Naive thymus-derived CD4-positive, alpha-beta T cell (primary cell): ENCODE measurements at regions not wholly inside any gene's neighbourhood (a gene's known extent, or its start where the extent isn't known, plus 50 kb on each side); places are given as distances from the start of the nearest gene placed in this dataset.
"Not testable (repeated sequence)": the region's sequence is repeated elsewhere in the genome, so short reads cannot be mapped to it uniquely, and the experiment has no call there.

Experiments
- ATAC-seq: fragments of 150-1000 bp; cut with Tn5 transposase; 2 replicates; pipeline ENCODE4 v1.10.0; 2021; ENCODE audit warnings: mild to moderate bottlenecking, moderate library complexity
- CTCF ChIA-PET: fragments of 350-600 bp; sonication (Branson Sonifier 250); formaldehyde crosslinking; loops from one replicate; lab custom pipeline; 2021; ENCODE audit warnings: antibody characterized with exemption; lab: Charles Lee
- POLR2A ChIA-PET: fragments of 350-600 bp; sonication (Branson Sonifier 250); formaldehyde crosslinking; loops from one replicate; lab custom pipeline; 2021; ENCODE audit warnings: antibody characterized with exemption, inconsistent platforms; lab: Charles Lee
- DNase-seq, 9 donors: peaks; one replicate each; pipeline versions ENCODE4 v3.0.0 to v3.0.0-alpha.2; 2020 to 2022; ENCODE audit warnings: mixed read lengths in 1 of 9
- H3K27ac ChIP-seq: one replicate; pipeline ENCODE4 v1.7.0; 2013; ENCODE audit warnings: mild to moderate bottlenecking, low read depth, low read length, moderate library complexity
- H3K27me3 ChIP-seq, 2 donors: one replicate each; pipeline ENCODE4 v1.7.0; 2013; ENCODE audit warnings: low read length in 2 of 2, mild to moderate bottlenecking in 2 of 2, moderate library complexity in 2 of 2; ENCODE audit not compliant: control insufficient read depth in 2 of 2, insufficient read depth in 2 of 2
- H3K36me3 ChIP-seq, 3 experiments: 1 replicate in 2 of 3; 2 replicates in 1 of 3; pipeline ENCODE4 v1.7.0; 2013; ENCODE audit warnings: low read length in 3 of 3, mild to moderate bottlenecking in 3 of 3, moderate library complexity in 1 of 3; ENCODE audit not compliant: insufficient read depth in 3 of 3, control insufficient read depth in 2 of 3
- H3K4me1 ChIP-seq, 2 donors: one replicate each; pipeline ENCODE4 v1.7.0; 2013; ENCODE audit warnings: low read length in 2 of 2, mild to moderate bottlenecking in 2 of 2, moderate library complexity in 1 of 2; ENCODE audit not compliant: control insufficient read depth in 2 of 2, insufficient read depth in 2 of 2
- H3K4me3 ChIP-seq: 2 replicates; pipeline ENCODE4 v1.7.0; 2013; ENCODE audit warnings: mild to moderate bottlenecking, low read length
- H3K9me3 ChIP-seq, 3 experiments: 1 replicate in 2 of 3; 2 replicates in 1 of 3; pipeline ENCODE4 v1.7.0; 2013; ENCODE audit warnings: low read length in 3 of 3; ENCODE audit not compliant: control insufficient read depth in 2 of 3
- H3K27ac Mint-ChIP-seq, 9 donors: one replicate each; pipeline ENCODE4 v1.8.0; 2020 to 2022; ENCODE audit warnings: mixed read lengths in 9 of 9, mild to moderate bottlenecking in 8 of 9, moderate library complexity in 5 of 9, inconsistent platforms in 2 of 9
- H3K27me3 Mint-ChIP-seq, 5 donors: one replicate each; pipeline ENCODE4 v1.8.0; 2021 to 2022; ENCODE audit warnings: mixed read lengths in 5 of 5, mild to moderate bottlenecking in 1 of 5
- H3K36me3 Mint-ChIP-seq, 5 donors: one replicate each; pipeline ENCODE4 v1.8.0; 2020 to 2022; ENCODE audit warnings: mixed read lengths in 5 of 5, mild to moderate bottlenecking in 3 of 5, inconsistent platforms in 1 of 5
- H3K4me1 Mint-ChIP-seq, 7 donors: one replicate each; pipeline ENCODE4 v1.8.0; 2020 to 2022; ENCODE audit warnings: mixed read lengths in 7 of 7, mild to moderate bottlenecking in 3 of 7, inconsistent platforms in 1 of 7
- H3K4me3 Mint-ChIP-seq, 10 donors: one replicate each; pipeline ENCODE4 v1.8.0; 2020 to 2022; ENCODE audit warnings: mild to moderate bottlenecking in 10 of 10, mixed read lengths in 10 of 10, moderate library complexity in 6 of 10, inconsistent platforms in 2 of 10
- H3K9me3 Mint-ChIP-seq, 11 donors: one replicate each; pipeline ENCODE4 v1.8.0; 2020 to 2022; ENCODE audit warnings: mixed read lengths in 11 of 11, mild to moderate bottlenecking in 4 of 11, inconsistent platforms in 1 of 11, moderate library complexity in 1 of 11
- intact Hi-C, 2 donors: fragments of 100-400 bp; cut with micrococcal nuclease; formaldehyde crosslinking; loops; one replicate each; pipeline ENCODE4 v1.15.1; 2023

- POLR2A ChIA-PET, result no interaction called here
- intact Hi-C loops, result no loop called here
- Mint-ChIP-seq H3K36me3 (no peaks in the 10 kb centered on the region), H3K27me3 (peaks cover 0 to 4% (median 0%) of the 10 kb centered on the region in 5 donors), H3K4me3 (no peak overlapping the region), H3K9me3 (peaks cover 0 to 14% (median 0%) of the 10 kb centered on the region in 11 donors), H3K27ac (no peak overlapping the region), H3K4me1 (no peaks in the 10 kb centered on the region)
- DNase-seq (no peak), ATAC-seq (no peak)
- no peaks in the 10 kb centered on the region for H3K9me3 ChIP-seq
- H3K4me3 ChIP-seq, result no peak overlapping the region
- CTCF ChIA-PET, result no interaction called here
- H3K4me1 ChIP-seq, result no peaks in the 10 kb centered on the region
- H3K36me3 ChIP-seq, result no peaks in the 10 kb centered on the region
- H3K27ac ChIP-seq, result no peak overlapping the region
- no peaks in the 10 kb centered on the region for H3K27me3 ChIP-seq
These were observed 266.3 kb upstream of the PRKD1 start for GRCh38 chr14:30193845-30194501.

- Mint-ChIP-seq H3K27ac (no peak overlapping the region), H3K9me3 (peaks cover 0 to 10% (median 0%) of the 10 kb centered on the region in 11 donors), H3K27me3 (peaks cover 0 to 4% (median 0%) of the 10 kb centered on the region in 5 donors), H3K36me3 (no peaks in the 10 kb centered on the region), H3K4me3 (no peak overlapping the region), H3K4me1 (no peaks in the 10 kb centered on the region)
- Histone ChIP-seq H3K27ac (no peak overlapping the region), H3K4me3 (no peak overlapping the region), H3K36me3 (no peaks in the 10 kb centered on the region), H3K27me3 (no peaks in the 10 kb centered on the region), H3K9me3 (no peaks in the 10 kb centered on the region), H3K4me1 (no peaks in the 10 kb centered on the region)
- intact Hi-C loops, result no loop called here
- DNase-seq, result no peak
- ChIA-PET POLR2A (no interaction called here), CTCF (no interaction called here)
- no peak for ATAC-seq
These were observed 267.1 kb upstream of the PRKD1 start for GRCh38 chr14:30194741-30195148.

DNA sequence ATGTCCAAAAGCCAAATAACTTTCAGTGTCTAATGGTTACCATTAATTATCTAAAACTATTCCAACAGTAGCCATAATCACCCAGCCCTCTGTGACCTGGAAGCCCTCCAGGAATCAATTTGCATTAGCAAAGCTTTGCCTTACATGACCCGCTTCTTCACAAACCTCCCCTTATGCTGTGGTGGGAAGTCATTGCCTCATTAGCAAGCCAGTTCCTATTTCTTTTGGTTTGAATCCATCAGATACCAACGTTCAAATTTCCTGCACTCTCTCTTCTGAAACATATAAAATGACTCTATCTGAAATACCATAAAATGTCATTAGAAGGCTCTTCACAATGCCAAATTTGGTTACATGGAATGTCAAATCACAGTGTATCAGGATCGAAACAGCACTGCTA, 268.3 kb upstream of the PRKD1 start:
- ChIA-PET CTCF (no interaction called here), POLR2A (no interaction called here)
- Histone ChIP-seq H3K27me3 (no peaks in the 10 kb centered on the region), H3K4me1 (no peaks in the 10 kb centered on the region), H3K9me3 (no peaks in the 10 kb centered on the region), H3K27ac (no peak overlapping the region), H3K4me3 (no peak overlapping the region), H3K36me3 (no peaks in the 10 kb centered on the region)
- Mint-ChIP-seq H3K4me1 (no peaks in the 10 kb centered on the region), H3K27me3 (peaks cover 0 to 4% (median 0%) of the 10 kb centered on the region in 5 donors), H3K4me3 (no peak overlapping the region), H3K27ac (no peak overlapping the region), H3K36me3 (no peaks in the 10 kb centered on the region), H3K9me3 (peaks cover 0 to 10% (median 0%) of the 10 kb centered on the region in 11 donors)
- ATAC-seq (no peak), DNase-seq (no peak)
- intact Hi-C loops, result no loop called here

DNA sequence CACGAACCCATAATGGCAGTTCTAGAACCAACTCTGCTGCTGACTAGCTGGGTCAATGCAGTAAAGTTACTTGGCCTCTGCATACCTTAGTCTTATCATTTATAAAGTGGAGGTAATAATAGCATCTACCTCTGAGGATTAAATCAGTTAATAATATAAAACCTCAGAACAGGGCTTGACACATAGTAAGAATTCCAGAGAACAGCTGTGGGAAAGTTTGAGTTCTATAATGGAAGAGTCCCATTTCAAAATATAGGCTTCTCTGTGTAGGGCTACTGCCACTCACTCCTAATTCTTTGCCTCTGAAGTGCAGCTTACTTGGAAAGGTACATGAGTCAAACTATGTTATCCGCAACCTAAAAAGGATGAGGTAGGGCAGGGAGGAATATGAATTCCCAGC, 269.2 kb upstream of the PRKD1 start:
- ChIA-PET CTCF (no interaction called here), POLR2A (no interaction called here)
- no peaks in the 10 kb centered on the region for H3K4me1 ChIP-seq
- H3K36me3 Mint-ChIP-seq, result no peaks in the 10 kb centered on the region
- no peak for ATAC-seq
- no peaks in the 10 kb centered on the region for H3K36me3 ChIP-seq
- H3K4me3 Mint-ChIP-seq, result no peak overlapping the region
- peaks cover 0 to 10% (median 0%) of the 10 kb centered on the region in 11 donors for H3K9me3 Mint-ChIP-seq
- H3K27ac ChIP-seq, result no peak overlapping the region
- no peaks in the 10 kb centered on the region for H3K27me3 ChIP-seq
- H3K9me3 ChIP-seq, result no peaks in the 10 kb centered on the region
- intact Hi-C loops, result no loop called here
- H3K4me1 Mint-ChIP-seq, result no peaks in the 10 kb centered on the region
- H3K27ac Mint-ChIP-seq, result no peak overlapping the region
- H3K27me3 Mint-ChIP-seq, result no peaks in the 10 kb centered on the region
- DNase-seq, result no peak
- H3K4me3 ChIP-seq, result no peak overlapping the region

DNA sequence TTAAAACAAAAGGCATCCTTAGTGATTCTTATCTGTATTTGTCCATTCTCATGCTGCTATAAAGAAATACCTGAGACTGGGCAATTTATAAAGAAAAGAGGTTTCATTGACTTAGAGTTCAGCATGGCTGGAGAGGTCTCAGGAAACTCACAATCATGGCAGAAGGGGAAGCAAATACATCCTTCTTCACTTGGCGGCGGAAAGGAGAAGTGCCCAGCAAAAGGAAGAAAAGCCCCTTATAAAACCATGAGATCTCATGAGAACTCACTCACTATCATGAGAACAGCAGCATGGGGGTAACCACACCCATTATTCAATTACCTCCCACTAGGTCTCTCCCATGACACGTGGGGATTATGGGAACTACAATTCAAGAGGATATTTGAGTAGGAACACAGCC, 271.1 kb upstream of the PRKD1 start:
- H3K4me3 Mint-ChIP-seq, H3K27me3 ChIP-seq, H3K27me3 Mint-ChIP-seq, H3K9me3 ChIP-seq, H3K9me3 Mint-ChIP-seq, DNase-seq, H3K27ac Mint-ChIP-seq, H3K4me1 Mint-ChIP-seq, H3K36me3 ChIP-seq, POLR2A ChIA-PET, H3K4me1 ChIP-seq, intact Hi-C loops, H3K4me3 ChIP-seq, H3K27ac ChIP-seq, CTCF ChIA-PET, ATAC-seq, H3K36me3 Mint-ChIP-seq: not testable (repeated sequence)

GRCh38 chr14:30204431-30204980, 276.9 kb upstream of the PRKD1 start:
- Histone ChIP-seq H3K4me3 (no peak overlapping the region), H3K27me3 (no peaks in the 10 kb centered on the region), H3K4me1 (no peaks in the 10 kb centered on the region), H3K27ac (no peak overlapping the region), H3K36me3 (no peaks in the 10 kb centered on the region), H3K9me3 (no peaks in the 10 kb centered on the region)
- H3K4me1 Mint-ChIP-seq, result no peaks in the 10 kb centered on the region
- ATAC-seq (no peak), DNase-seq (no peak)
- H3K27ac Mint-ChIP-seq, result no peak overlapping the region
- H3K36me3 Mint-ChIP-seq, result no peaks in the 10 kb centered on the region
- H3K27me3 Mint-ChIP-seq, result no peaks in the 10 kb centered on the region
- ChIA-PET CTCF (no interaction called here), POLR2A (no interaction called here)
- intact Hi-C loops, result no loop called here
- peaks cover 0 to 3% (median 0%) of the 10 kb centered on the region in 11 donors for H3K9me3 Mint-ChIP-seq
- H3K4me3 Mint-ChIP-seq, result no peak overlapping the region

DNA sequence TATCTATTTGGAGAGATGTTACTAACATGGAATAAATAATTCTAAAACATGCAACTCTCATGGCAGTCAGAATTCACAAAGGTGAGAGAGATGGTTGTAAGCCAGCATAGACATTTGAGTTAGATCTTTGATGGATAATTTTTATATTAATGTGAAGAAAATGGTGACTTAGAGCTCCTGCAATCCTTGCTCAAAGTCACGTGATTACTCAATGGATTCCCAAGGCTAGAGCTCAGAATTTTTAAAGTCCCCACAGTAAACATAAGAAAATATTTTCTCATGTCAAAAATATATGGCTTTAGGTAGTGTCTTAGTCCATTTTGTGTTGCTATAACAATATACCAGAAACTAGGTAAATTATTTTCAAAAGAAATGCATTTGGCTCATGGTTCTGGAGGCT, 281.5 kb upstream of the PRKD1 start:
- Mint-ChIP-seq H3K27ac (no peak overlapping the region), H3K4me3 (no peak overlapping the region), H3K36me3 (no peaks in the 10 kb centered on the region), H3K4me1 (no peaks in the 10 kb centered on the region), H3K27me3 (no peaks in the 10 kb centered on the region), H3K9me3 (peaks cover 0 to 2% (median 0%) of the 10 kb centered on the region in 11 donors)
- Histone ChIP-seq H3K27me3 (no peaks in the 10 kb centered on the region), H3K27ac (no peak overlapping the region), H3K9me3 (no peaks in the 10 kb centered on the region), H3K4me1 (no peaks in the 10 kb centered on the region), H3K4me3 (no peak overlapping the region), H3K36me3 (no peaks in the 10 kb centered on the region)
- ATAC-seq (no peak), DNase-seq (no peak)
- intact Hi-C loops, result no loop called here
- ChIA-PET POLR2A (no interaction called here), CTCF (no interaction called here)
